HG02981 (cell line): ENCODE measurements at regions not wholly inside any gene's neighbourhood (a gene's known extent, or its start where the extent isn't known, plus 50 kb on each side); places are given as distances from the start of the nearest gene placed in this dataset.

Experiments used
- ATAC-seq: cut with Tn5 transposase; IDR thresholded peaks from one replicate; pipeline ENCODE4 v1.9.1; 2021; ENCODE audit warnings: mild to moderate bottlenecking, moderate library complexity; ENCODE audit not compliant: unreplicated experiment

- no peak for ATAC-seq
Measured at GRCh38 chr6:42512579-42512978, 51.2 kb upstream of the UBR2 start.

GRCh38 chr6:42511803-42512422, 51.9 kb upstream of the UBR2 start:
- no peak for ATAC-seq

- ATAC-seq, result no peak
Measured at GRCh38 chr6:42510795-42511194, 53.0 kb upstream of the UBR2 start.

- no peak for ATAC-seq
Measured at GRCh38 chr6:42509765-42510164, 54.1 kb upstream of the UBR2 start.

GRCh38 chr6:42509256-42509655, 54.6 kb upstream of the UBR2 start:
- no peak for ATAC-seq

- no peak for ATAC-seq
Measured at GRCh38 chr6:42507901-42508300, 55.9 kb upstream of the UBR2 start.

GRCh38 chr6:42507195-42507594, 55.5 kb upstream of the TRERF1 start:
- peak; percentile 43 for ATAC-seq

GRCh38 chr6:42506070-42506469, 54.3 kb upstream of the TRERF1 start:
- no peak for ATAC-seq

GRCh38 chr6:42505385-42505718, 53.6 kb upstream of the TRERF1 start:
- no peak for ATAC-seq

GRCh38 chr6:42503894-42504293, 52.2 kb upstream of the TRERF1 start:
- no peak for ATAC-seq

GRCh38 chr6:42502990-42503389, 51.3 kb upstream of the TRERF1 start:
- no peak for ATAC-seq

GRCh38 chr6:42502127-42502526, 50.4 kb upstream of the TRERF1 start:
- no peak for ATAC-seq
